Superior temporal gyrus (tissue), 1 donor: ENCODE measurements at regions not wholly inside any gene's neighbourhood (a gene's known extent, or its start where the extent isn't known, plus 50 kb on each side); places are given as distances from the start of the nearest gene placed in this dataset.

Source experiments
- DNase-seq: peaks from one replicate; pipeline ENCODE4 v3.0.0-alpha.2; 2016; ENCODE audit errors: extremely low spot score

DNA sequence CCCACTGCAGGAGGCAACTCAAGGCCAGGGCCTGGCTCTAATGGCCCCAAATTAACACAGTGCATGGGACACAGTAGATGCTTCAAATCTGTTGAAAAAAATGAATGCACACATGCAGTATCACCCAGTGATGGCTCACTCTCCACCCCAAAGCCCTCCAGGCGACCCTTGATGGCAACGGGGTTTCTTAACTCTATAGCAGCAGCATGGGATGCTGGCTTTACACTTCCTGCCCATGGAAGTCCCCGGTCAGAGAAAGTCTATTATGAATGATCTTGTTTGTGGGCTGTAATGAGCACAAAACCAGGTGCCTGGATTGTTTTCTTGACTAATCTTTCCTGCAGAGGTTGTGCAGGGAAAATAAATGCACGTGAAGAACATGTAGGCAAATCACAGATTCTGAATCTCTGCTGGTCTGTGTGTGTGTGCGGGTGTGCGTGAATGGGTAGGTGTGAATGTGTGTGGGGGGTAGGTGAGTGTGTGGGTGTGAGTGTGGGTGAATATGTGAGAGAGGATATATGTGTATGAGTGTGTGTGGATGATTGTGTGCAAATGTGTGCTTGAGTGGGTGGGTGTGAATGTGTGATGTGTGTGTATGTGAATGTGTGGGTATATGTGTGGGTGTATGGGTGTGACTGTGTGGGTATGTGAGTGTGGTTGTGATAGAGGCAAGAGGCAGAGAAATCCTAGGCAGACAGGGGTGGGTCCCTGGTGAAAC, 60.1 kb upstream of the MLN start:
- no peak for DNase-seq

DNA sequence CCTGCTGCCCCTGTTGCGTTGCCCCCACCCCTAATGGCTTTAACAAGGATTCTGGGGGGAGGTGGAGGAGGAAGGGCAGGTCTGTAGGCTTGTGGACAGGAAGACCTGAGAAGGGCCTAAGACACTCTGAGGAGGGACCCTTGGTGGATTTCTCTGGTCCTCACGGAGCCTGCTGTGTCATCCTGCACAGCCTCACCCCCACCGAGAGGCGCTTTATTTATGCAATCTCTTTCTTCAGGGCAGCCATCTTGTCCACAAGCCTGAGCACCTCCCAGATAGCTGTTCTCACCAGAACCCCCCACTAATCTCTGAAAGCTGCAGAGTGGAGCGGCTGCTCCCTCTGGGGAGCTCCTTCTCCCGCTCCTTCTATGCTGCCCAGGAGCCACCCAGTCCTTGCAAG, 59.3 kb upstream of the MLN start:
- no peak for DNase-seq

- no peak for DNase-seq
These were observed 58.7 kb upstream of the MLN start for GRCh38 chr6:33862536-33862935.

GRCh38 chr6:33861722-33862121, 57.9 kb upstream of the MLN start:
- no peak for DNase-seq

GRCh38 chr6:33860706-33861474, 57.1 kb upstream of the MLN start:
- DNase-seq = no peak

DNA sequence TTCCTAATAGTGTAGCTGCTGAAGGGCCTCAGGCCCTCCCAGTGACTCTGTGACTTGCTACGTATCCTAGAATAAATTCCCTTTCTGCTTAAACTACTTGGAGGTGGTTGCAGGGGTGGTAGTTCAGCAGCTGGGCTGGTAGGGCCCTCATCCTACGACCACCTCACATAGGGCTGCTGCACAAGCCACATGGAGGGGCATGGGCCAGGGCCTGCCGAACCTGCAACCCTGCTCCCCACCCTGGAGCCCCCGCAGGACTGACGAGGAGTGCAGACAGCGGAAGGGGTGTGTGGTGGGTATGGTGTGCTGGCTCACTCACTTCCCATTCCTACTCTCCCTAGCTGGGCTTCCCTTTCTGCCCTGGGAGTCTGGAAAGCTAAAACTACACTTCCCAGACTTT, 56.2 kb upstream of the MLN start:
- DNase-seq = no peak

DNA sequence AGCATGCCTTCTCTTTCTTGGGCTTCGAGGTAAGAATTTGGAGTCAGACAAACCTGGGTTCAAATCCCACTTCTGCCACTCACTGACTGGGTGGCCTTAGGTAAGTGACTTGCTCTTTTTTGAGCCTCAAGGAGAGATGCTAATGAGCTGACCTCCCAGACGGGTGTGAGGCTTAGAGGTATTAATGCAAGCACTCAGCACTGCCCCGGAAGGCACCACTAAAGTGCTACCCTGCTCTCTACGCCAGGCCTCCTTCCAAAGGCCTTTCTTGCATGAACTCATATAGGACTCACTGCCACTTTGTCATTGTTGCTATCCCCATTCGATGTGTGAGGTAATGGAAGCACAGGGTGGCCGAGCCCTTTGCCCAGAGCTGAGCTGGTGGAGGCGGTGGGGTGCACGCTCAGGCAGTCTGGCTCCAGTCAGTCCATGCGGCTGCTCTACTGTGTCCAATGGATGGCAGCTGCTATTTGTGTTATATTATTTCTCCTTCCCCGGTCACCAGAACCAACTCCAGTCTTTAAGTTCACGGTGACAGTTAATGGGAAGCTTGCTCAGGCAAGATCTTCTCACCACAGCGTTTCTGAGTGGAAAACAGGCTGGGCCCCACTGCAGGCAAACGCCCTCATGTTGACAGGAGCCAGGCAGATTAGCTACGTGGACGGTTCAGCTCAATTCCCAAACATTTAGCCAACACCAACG, 55.2 kb upstream of the MLN start:
- DNase-seq = no peak

DNA sequence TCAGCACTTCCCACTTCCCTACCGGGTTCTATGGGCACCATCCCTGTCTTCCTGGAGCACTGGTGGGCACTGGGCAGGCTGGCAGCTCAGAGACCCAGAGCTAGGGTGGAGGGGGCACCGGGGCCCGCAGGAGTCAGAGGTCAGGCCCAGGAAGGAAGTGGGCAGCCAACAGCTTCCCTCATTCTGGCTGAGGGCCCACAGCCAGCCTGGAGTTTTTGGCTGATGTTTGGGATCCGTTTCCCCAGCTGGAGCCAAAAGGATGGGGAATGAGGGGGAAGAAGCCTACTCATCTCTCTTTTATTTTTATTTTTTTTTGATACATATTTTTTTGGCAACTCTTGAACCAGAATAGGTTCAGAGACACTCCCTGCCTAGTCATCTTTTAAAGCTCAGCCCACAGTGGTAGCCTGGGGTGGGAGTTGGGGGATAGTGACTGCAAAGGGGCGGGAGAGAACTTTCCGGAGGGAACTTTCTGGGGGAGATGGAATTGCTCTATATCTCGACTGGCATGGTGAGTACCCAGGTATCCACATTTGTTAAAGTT, 54.2 kb upstream of the MLN start:
- no peak for DNase-seq

GRCh38 chr6:33857093-33857931, 53.5 kb upstream of the MLN start:
- DNase-seq = no peak

- DNase-seq = no peak
These were observed 52.9 kb upstream of the MLN start for GRCh38 chr6:33856655-33857054.

GRCh38 chr6:33856031-33856590, 52.3 kb upstream of the MLN start:
- DNase-seq = no peak

DNA sequence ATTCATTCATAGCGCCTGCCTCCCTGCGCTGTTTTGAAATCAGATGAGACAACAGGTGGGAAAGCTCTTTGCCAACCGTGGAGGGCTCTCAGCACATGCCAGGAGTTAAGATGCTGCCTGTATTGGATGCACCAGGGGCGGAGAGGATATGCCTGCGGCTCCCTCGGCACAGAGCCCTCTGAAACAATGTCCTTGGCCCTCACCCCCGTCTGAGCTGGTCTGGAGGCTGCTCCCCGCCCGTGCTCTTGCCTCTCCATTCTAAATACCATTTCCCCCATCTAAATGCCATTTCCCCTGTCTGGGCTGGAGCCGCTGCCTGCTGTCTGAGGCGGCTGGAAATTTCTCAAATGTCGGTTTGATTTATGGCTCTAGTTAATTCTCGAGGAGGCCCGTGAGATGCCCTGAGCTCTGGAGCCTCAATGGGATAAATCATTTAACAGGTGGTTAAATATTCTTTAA, 50.8 kb upstream of the MLN start:
- no peak for DNase-seq

DNA sequence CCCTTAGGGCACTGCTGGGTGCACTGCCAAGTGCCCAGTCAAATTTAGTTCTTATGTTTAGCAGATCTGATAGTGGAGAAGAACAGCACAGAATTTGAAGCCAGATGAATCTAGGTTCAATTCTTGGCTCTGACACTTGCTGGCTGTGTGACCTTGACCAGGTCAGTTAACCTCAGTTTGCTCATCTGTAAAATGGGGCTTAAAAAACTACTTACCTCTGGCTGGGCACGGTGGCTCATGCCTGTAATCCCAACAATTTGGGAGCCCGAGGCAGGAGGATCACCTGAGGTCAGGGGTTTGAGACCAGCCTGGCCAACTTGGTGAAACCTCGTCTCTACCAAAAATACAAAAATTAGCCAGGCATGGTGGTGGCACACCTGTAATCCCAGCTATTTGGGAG, 49.9 kb upstream of the MLN start:
- DNase-seq = no peak
